ENCODE measurements at regions not wholly inside any gene's neighbourhood (a gene's known extent, or its start where the extent isn't known, plus 50 kb on each side); places are given as distances from the start of the nearest gene placed in this dataset.

GRCh38 chr2:225891771-225892170, 492.3 kb downstream of the NYAP2 start:
- TF ChIP-seq POLR2A (IDR thresholded peaks at IDR 0.05; ENCODE audit: insufficient read depth in 1 of 2, low read depth in 2 of 2, low read length in 2 of 2) (no peak), ZNF766 (CRISPR knock-in tag; IDR thresholded peaks at IDR 0.05; ENCODE audit: borderline replicate concordance) (no peak), ZBTB8A (CRISPR knock-in tag; IDR thresholded peaks at IDR 0.05; ENCODE audit: borderline replicate concordance, low read depth) (no peak), ZNF615 (CRISPR knock-in tag; IDR thresholded peaks at IDR 0.05; ENCODE audit: borderline replicate concordance) (no peak)
